Cardiac fibroblast (primary cell): ENCODE measurements at regions not wholly inside any gene's neighbourhood (a gene's known extent, or its start where the extent isn't known, plus 50 kb on each side); places are given as distances from the start of the nearest gene placed in this dataset.
"Not testable (repeated sequence)": the region's sequence is repeated elsewhere in the genome, so short reads cannot be mapped to it uniquely, and the experiment has no call there.

Experiments used
- DNase-seq, 2 donors: peaks; one replicate each; pipeline versions ENCODE4 v3.0.0 to v3.0.0-alpha.2; 2010; ENCODE audit warnings: low read depth in 2 of 2
- H3K4me3 ChIP-seq, 2 donors: replicated peaks in 1 of 2; 1 replicate in 1 of 2; 2 replicates in 1 of 2; pipeline ENCODE4 v1.5.1; 2011; ENCODE audit warnings: low read depth in 2 of 2, low read length in 2 of 2, mild to moderate bottlenecking in 2 of 2, moderate library complexity in 1 of 2
- CTCF ChIP-seq: IDR thresholded peaks from one replicate; pipeline ENCODE4 v1.5.1; 2011; ENCODE audit warnings: low read depth, mild to moderate bottlenecking, low read length, inconsistent platforms

GRCh38 chr13:100773923-100774663, 99.5 kb upstream of the TMTC4 start:
- DNase-seq = no peak
- TF ChIP-seq CTCF = no peak
- no peak overlapping the region for H3K4me3 ChIP-seq

- H3K4me3 ChIP-seq = no peak overlapping the region
- no peak for TF ChIP-seq CTCF
- no peak for DNase-seq
These were observed 98.8 kb upstream of the TMTC4 start for GRCh38 chr13:100773429-100773828.

GRCh38 chr13:100767192-100767591, 92.6 kb upstream of the TMTC4 start:
- H3K4me3 ChIP-seq = no peak overlapping the region
- DNase-seq = no peak
- no peak for TF ChIP-seq CTCF

GRCh38 chr13:100766570-100766969, 92.0 kb upstream of the TMTC4 start:
- not testable (repeated sequence) for DNase-seq, H3K4me3 ChIP-seq

GRCh38 chr13:100764937-100765336, 90.3 kb upstream of the TMTC4 start:
- TF ChIP-seq CTCF = no peak
- DNase-seq = no peak
- no peak overlapping the region for H3K4me3 ChIP-seq

GRCh38 chr13:100762126-100762525, 87.5 kb upstream of the TMTC4 start:
- not testable (repeated sequence) for DNase-seq

GRCh38 chr13:100755891-100756290, 81.3 kb upstream of the TMTC4 start:
- H3K4me3 ChIP-seq = no peak overlapping the region
- TF ChIP-seq CTCF = no peak
- no peak for DNase-seq

More at GRCh38 chr13:100762126-100762525, 87.5 kb upstream of the TMTC4 start:
- H3K4me3 ChIP-seq = not testable (repeated sequence)

- TF ChIP-seq CTCF = no peak
- H3K4me3 ChIP-seq = no peak overlapping the region
- DNase-seq = no peak
These were observed 79.9 kb upstream of the TMTC4 start for GRCh38 chr13:100754459-100754858.
